Peyer's patch (tissue), 4 donors: ENCODE measurements at regions not wholly inside any gene's neighbourhood (a gene's known extent, or its start where the extent isn't known, plus 50 kb on each side); places are given as distances from the start of the nearest gene placed in this dataset.
"Not testable (repeated sequence)": the region's sequence is repeated elsewhere in the genome, so short reads cannot be mapped to it uniquely, and the experiment has no call there.

ENCODE experiments used
- DNase-seq, 3 donors: peaks; one replicate each; pipeline ENCODE4 v3.0.0-alpha.2; 2017 to 2019
- H3K27ac ChIP-seq, 4 donors: fragments of 200-600 bp; sonication (generic); one replicate each; pipeline ENCODE4 v1.5.1; 2016 to 2019
- H3K27me3 ChIP-seq, 2 donors: fragments of 200-600 bp; sonication (generic); one replicate each; pipeline ENCODE4 v1.5.1; 2019
- H3K36me3 ChIP-seq, 3 donors: fragments of 200-600 bp; sonication (generic); one replicate each; pipeline ENCODE4 v1.5.1; 2016 to 2019
- H3K4me1 ChIP-seq, 4 donors: fragments of 200-600 bp; sonication (generic); one replicate each; pipeline ENCODE4 v1.5.1; 2016 to 2019
- H3K4me3 ChIP-seq, 4 donors: fragments of 200-600 bp; sonication (generic); 1 replicate in 3 of 4; 2 replicates in 1 of 4; pipeline ENCODE4 v1.5.1; 2016 to 2019; ENCODE audit warnings: mild to moderate bottlenecking in 1 of 4
- H3K9me3 ChIP-seq, 4 donors: fragments of 200-600 bp; sonication (generic); one replicate each; pipeline ENCODE4 v1.5.1; 2016 to 2019; ENCODE audit warnings: mild to moderate bottlenecking in 1 of 4
- CTCF ChIP-seq, 6 experiments: fragments of 450-650 bp in 4 of 6; fragments of 200-600 bp in 2 of 6; sonication (generic) in 1 of 6; IDR thresholded peaks; one replicate each; pipeline ENCODE4 v1.5.1; 2017 to 2019; ENCODE audit warnings: antibody characterized with exemption in 6 of 6, mild to moderate bottlenecking in 3 of 6, moderate library complexity in 1 of 6
- POLR2A ChIP-seq, 2 donors: fragments of 450-650 bp; IDR thresholded peaks; one replicate each; pipeline ENCODE4 v1.5.1; 2017; ENCODE audit warnings: antibody characterized with exemption in 2 of 2, mild to moderate bottlenecking in 2 of 2, moderate library complexity in 2 of 2

- TF ChIP-seq POLR2A (IDR thresholded peaks at IDR 0.05) (no peak), CTCF (IDR thresholded peaks at IDR 0.05) (no peak)
- Histone ChIP-seq H3K9me3 (no peaks in the 10 kb centered on the region), H3K4me1 (no peaks in the 10 kb centered on the region), H3K27me3 (no peaks in the 10 kb centered on the region), H3K36me3 (no peaks in the 10 kb centered on the region), H3K4me3 (no peak overlapping the region), H3K27ac (no peak overlapping the region)
- no peak for DNase-seq
Observed at GRCh38 chr3:153469162-153469561, 307.1 kb downstream of the RAP2B start.

- H3K4me3 ChIP-seq = no peak overlapping the region
- H3K9me3 ChIP-seq = no peaks in the 10 kb centered on the region
- no peaks in the 10 kb centered on the region for H3K27me3 ChIP-seq
- TF ChIP-seq CTCF (IDR thresholded peaks at IDR 0.05) = no peak
- TF ChIP-seq POLR2A (IDR thresholded peaks at IDR 0.05) = no peak
- no peak for DNase-seq
- H3K4me1 ChIP-seq = no peaks in the 10 kb centered on the region
- no peaks in the 10 kb centered on the region for H3K36me3 ChIP-seq
- no peak overlapping the region for H3K27ac ChIP-seq
Observed at GRCh38 chr3:153484842-153485241, 322.8 kb downstream of the RAP2B start.

GRCh38 chr3:153495422-153495821 is 333.4 kb downstream of the RAP2B start:
- Histone ChIP-seq H3K27me3 (no peaks in the 10 kb centered on the region), H3K4me1 (no peaks in the 10 kb centered on the region), H3K9me3 (no peaks in the 10 kb centered on the region), H3K36me3 (no peaks in the 10 kb centered on the region), H3K27ac (no peak overlapping the region), H3K4me3 (no peak overlapping the region)
- TF ChIP-seq CTCF (IDR thresholded peaks at IDR 0.05) (no peak), POLR2A (IDR thresholded peaks at IDR 0.05) (no peak)
- DNase-seq = no peak

GRCh38 chr3:153502682-153503081 is 340.7 kb downstream of the RAP2B start:
- H3K9me3 ChIP-seq = no peaks in the 10 kb centered on the region
- H3K36me3 ChIP-seq = no peaks in the 10 kb centered on the region
- H3K4me1 ChIP-seq = no peaks in the 10 kb centered on the region
- H3K27me3 ChIP-seq = no peaks in the 10 kb centered on the region
- no peak for DNase-seq
- TF ChIP-seq CTCF (IDR thresholded peaks at IDR 0.05) = no peak
- TF ChIP-seq POLR2A (IDR thresholded peaks at IDR 0.05) = no peak
- no peak overlapping the region for H3K27ac ChIP-seq
- no peak overlapping the region for H3K4me3 ChIP-seq

- Histone ChIP-seq H3K4me3 (no peak overlapping the region), H3K4me1 (no peaks in the 10 kb centered on the region), H3K27me3 (no peaks in the 10 kb centered on the region), H3K9me3 (no peaks in the 10 kb centered on the region), H3K27ac (no peak overlapping the region), H3K36me3 (no peaks in the 10 kb centered on the region)
- no peak for TF ChIP-seq CTCF (IDR thresholded peaks at IDR 0.05)
- no peak for DNase-seq
Observed at GRCh38 chr3:153503873-153504272, 341.8 kb downstream of the RAP2B start.

GRCh38 chr3:153506205-153506604 is 344.2 kb downstream of the RAP2B start:
- not testable (repeated sequence) for H3K27ac ChIP-seq, H3K36me3 ChIP-seq, H3K9me3 ChIP-seq, H3K4me3 ChIP-seq, DNase-seq, H3K4me1 ChIP-seq, H3K27me3 ChIP-seq

- not testable (repeated sequence) for H3K36me3 ChIP-seq, H3K27ac ChIP-seq, H3K9me3 ChIP-seq, H3K4me3 ChIP-seq, DNase-seq, H3K4me1 ChIP-seq, H3K27me3 ChIP-seq
Observed at GRCh38 chr3:153506686-153507085, 344.7 kb downstream of the RAP2B start.
